ENCODE measurements at regions not wholly inside any gene's neighbourhood (a gene's known extent, or its start where the extent isn't known, plus 50 kb on each side); places are given as distances from the start of the nearest gene placed in this dataset.

DNA sequence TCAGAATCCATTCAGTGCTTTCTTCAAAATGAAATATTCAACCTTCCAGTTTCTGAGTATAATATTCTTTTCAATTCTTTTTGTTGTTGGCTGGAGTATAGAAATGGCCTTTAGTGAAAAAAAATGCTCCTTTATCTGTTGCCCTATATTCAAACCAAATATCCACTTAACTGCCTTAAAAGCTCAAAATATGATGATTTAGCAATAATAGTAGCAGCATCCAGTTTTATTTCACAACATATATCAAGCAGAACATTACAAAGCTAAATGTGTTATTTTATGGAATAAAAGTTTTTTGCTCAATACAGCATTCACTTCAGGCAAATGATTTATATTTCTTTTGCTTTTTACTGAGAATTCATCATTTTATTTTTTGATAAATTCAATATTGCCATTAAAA, 322.4 kb upstream of the EYS start:
- TF ChIP-seq, protein P1, sequence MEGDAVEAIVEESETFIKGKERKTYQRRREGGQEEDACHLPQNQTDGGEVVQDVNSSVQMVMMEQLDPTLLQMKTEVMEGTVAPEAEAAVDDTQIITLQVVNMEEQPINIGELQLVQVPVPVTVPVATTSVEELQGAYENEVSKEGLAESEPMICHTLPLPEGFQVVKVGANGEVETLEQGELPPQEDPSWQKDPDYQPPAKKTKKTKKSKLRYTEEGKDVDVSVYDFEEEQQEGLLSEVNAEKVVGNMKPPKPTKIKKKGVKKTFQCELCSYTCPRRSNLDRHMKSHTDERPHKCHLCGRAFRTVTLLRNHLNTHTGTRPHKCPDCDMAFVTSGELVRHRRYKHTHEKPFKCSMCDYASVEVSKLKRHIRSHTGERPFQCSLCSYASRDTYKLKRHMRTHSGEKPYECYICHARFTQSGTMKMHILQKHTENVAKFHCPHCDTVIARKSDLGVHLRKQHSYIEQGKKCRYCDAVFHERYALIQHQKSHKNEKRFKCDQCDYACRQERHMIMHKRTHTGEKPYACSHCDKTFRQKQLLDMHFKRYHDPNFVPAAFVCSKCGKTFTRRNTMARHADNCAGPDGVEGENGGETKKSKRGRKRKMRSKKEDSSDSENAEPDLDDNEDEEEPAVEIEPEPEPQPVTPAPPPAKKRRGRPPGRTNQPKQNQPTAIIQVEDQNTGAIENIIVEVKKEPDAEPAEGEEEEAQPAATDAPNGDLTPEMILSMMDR (IDR thresholded peaks at IDR 0.05; ENCODE audit: poor library complexity) = no peak
- H3K4me3 ChIP-seq = no peak overlapping the region
- H4K20me1 ChIP-seq (ENCODE audit: insufficient read depth, poor library complexity, severe bottlenecking) = no peaks in the 10 kb centered on the region
- H3K9me3 ChIP-seq (ENCODE audit: low read depth) = no peaks in the 10 kb centered on the region
- H3K36me3 ChIP-seq (replicated peaks; ENCODE audit: insufficient read depth, low read depth) = no peaks in the 10 kb centered on the region
- H2AFZ ChIP-seq = no peak overlapping the region
- no peak for DNase-seq (ENCODE audit: low spot score)
- no peaks in the 10 kb centered on the region for H3K4me1 ChIP-seq (ENCODE audit: insufficient read depth)
- no peak overlapping the region for H3K4me2 ChIP-seq
- H3K27ac ChIP-seq = no peak overlapping the region
- no peaks in the 10 kb centered on the region for H3K9me2 ChIP-seq (replicated peaks; ENCODE audit: insufficient read depth)
- no peaks in the 10 kb centered on the region for H3K79me2 ChIP-seq
- H3K27me3 ChIP-seq = no peaks in the 10 kb centered on the region

DNA sequence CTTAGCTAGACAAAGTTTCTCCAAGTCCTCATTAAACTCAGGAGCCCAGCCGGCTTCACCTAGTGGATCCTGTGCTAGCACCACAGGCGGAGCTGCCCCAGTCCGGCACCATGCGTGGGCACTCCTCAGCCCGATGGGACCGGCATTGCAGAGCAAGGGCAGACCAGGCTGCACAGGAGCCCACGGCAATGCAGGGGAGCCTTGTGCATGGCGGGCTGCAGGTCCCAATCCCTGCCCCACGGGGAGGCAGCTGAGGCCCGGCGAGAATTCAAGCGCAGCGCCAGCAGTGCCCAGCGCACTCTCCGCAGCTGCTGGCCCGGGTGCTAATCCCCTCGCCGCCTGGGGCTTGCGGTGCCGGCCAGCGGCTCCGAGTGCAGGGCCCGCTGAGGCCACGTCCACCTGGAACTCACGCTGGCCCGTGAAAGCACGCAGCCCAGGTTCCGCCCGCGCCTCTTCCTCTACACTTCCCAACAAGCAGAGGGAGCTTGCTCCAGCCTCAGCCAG, 292.3 kb upstream of the EYS start:
- H3K79me2 ChIP-seq = no peaks in the 10 kb centered on the region
- no peak overlapping the region for H2AFZ ChIP-seq
- H3K36me3 ChIP-seq (replicated peaks; ENCODE audit: insufficient read depth, low read depth) = no peaks in the 10 kb centered on the region
- H3K9me2 ChIP-seq (replicated peaks; ENCODE audit: insufficient read depth) = no peaks in the 10 kb centered on the region
- TF ChIP-seq, protein P1 (IDR thresholded peaks at IDR 0.05; ENCODE audit: poor library complexity) = no peak
- TF ChIP-seq EZH2 (IDR thresholded peaks at IDR 0.05; ENCODE audit: borderline replicate concordance) (no peak), EZH2phosphoT487 (IDR thresholded peaks at IDR 0.05; ENCODE audit: low read depth, severe bottlenecking, unreplicated experiment) (no peak)
- H3K27me3 ChIP-seq = no peaks in the 10 kb centered on the region
- DNase-seq (ENCODE audit: low spot score) = no peak
- no peak overlapping the region for H3K4me2 ChIP-seq
- H3K4me1 ChIP-seq (ENCODE audit: insufficient read depth) = no peaks in the 10 kb centered on the region
- no peaks in the 10 kb centered on the region for H3K9me3 ChIP-seq (ENCODE audit: low read depth)
- no peaks in the 10 kb centered on the region for H4K20me1 ChIP-seq (ENCODE audit: insufficient read depth, poor library complexity, severe bottlenecking)
- 98% methylated on average over 29 of the region's 30 CpGs for WGBS (ENCODE audit: low lambda C conversion rate, missing lambda C conversion rate)
- H3K4me3 ChIP-seq = no peak overlapping the region
- H3K27ac ChIP-seq = no peak overlapping the region

DNA sequence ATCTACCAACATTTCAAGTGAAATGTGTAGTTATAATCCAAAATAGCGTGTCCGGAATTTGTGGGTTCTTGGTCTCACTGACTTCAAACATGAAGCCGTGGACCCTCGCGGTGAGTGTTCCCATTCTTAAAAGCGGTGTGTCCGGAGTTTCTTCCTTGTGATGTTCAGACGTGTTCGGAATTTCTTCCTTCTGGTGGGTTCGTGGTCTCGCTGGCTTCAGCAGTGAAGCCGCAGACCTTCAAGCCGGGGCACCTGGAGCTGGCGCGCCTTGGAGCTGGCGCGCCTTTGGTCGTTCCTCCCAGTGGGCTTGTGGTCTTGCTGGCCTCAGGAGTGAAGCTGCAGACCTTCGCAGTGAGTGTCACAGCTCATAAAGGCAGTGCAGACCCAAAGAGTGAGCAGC, 291.5 kb upstream of the EYS start:
- WGBS (ENCODE audit: low lambda C conversion rate, missing lambda C conversion rate) = 99% methylated on average over 19 of the region's 19 CpGs
- Histone ChIP-seq H3K79me2 (no peaks in the 10 kb centered on the region), H3K4me1 (ENCODE audit: insufficient read depth) (no peaks in the 10 kb centered on the region), H3K4me3 (no peak overlapping the region), H3K27me3 (no peaks in the 10 kb centered on the region), H3K27ac (no peak overlapping the region), H3K9me2 (replicated peaks; ENCODE audit: insufficient read depth) (no peaks in the 10 kb centered on the region), H3K9me3 (ENCODE audit: low read depth) (no peaks in the 10 kb centered on the region), H3K4me2 (no peak overlapping the region), H3K36me3 (replicated peaks; ENCODE audit: insufficient read depth, low read depth) (no peaks in the 10 kb centered on the region), H4K20me1 (ENCODE audit: insufficient read depth, poor library complexity, severe bottlenecking) (no peaks in the 10 kb centered on the region), H2AFZ (no peak overlapping the region)
- no peak for DNase-seq (ENCODE audit: low spot score)
- TF ChIP-seq, protein P1 (IDR thresholded peaks at IDR 0.05; ENCODE audit: poor library complexity) = no peak
- no peak for TF ChIP-seq EZH2 (IDR thresholded peaks at IDR 0.05; ENCODE audit: borderline replicate concordance)
- no peak for TF ChIP-seq EZH2phosphoT487 (IDR thresholded peaks at IDR 0.05; ENCODE audit: low read depth, severe bottlenecking, unreplicated experiment)

DNA sequence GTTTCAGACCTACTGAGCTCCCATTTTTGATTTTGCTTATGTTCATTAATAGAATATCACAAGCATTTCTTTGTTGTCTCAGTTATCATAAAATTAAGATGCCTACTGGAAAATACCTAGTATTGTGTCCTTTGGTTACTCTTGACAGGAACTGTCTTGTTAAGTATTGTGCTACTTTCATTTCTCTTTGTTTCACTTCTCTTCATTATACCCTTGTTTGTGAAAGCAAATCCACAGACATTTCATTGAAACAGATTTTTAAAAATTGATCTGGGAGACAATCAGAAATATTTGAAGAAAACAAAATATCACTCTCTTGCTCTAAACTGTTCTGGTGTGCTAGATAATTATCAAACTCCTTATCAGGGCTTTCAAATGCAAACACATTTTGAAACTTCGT, 290.5 kb upstream of the EYS start:
- Histone ChIP-seq H3K27ac (no peak overlapping the region), H2AFZ (no peak overlapping the region), H3K27me3 (no peaks in the 10 kb centered on the region), H3K4me2 (peak overlapping the region; percentile 43), H4K20me1 (ENCODE audit: insufficient read depth, poor library complexity, severe bottlenecking) (no peaks in the 10 kb centered on the region), H3K9me3 (ENCODE audit: low read depth) (no peaks in the 10 kb centered on the region), H3K36me3 (replicated peaks; ENCODE audit: insufficient read depth, low read depth) (no peaks in the 10 kb centered on the region), H3K79me2 (no peaks in the 10 kb centered on the region), H3K4me1 (ENCODE audit: insufficient read depth) (no peaks in the 10 kb centered on the region), H3K4me3 (no peak overlapping the region), H3K9me2 (replicated peaks; ENCODE audit: insufficient read depth) (no peaks in the 10 kb centered on the region)
- 42% methylated on average over 1 of the region's 1 CpG for WGBS (ENCODE audit: low lambda C conversion rate, missing lambda C conversion rate)
- TF ChIP-seq, protein P1 (IDR thresholded peaks at IDR 0.05; ENCODE audit: poor library complexity) = no peak
- TF ChIP-seq EZH2 (IDR thresholded peaks at IDR 0.05; ENCODE audit: borderline replicate concordance) = no peak
- no peak for TF ChIP-seq EZH2phosphoT487 (IDR thresholded peaks at IDR 0.05; ENCODE audit: low read depth, severe bottlenecking, unreplicated experiment)
- no peak for DNase-seq (ENCODE audit: low spot score)

All from hepatocyte (in vitro differentiated cells).